GM19395 (cell line): ENCODE measurements at regions not wholly inside any gene's neighbourhood (a gene's known extent, or its start where the extent isn't known, plus 50 kb on each side); places are given as distances from the start of the nearest gene placed in this dataset.
A peak's percentile ranks its signal among the peaks of the same experiment; 100 is the strongest.

Experiments
- ATAC-seq: cut with Tn5 transposase; IDR thresholded peaks from one replicate; pipeline ENCODE4 v1.9.1; 2021; ENCODE audit warnings: mild to moderate bottlenecking, moderate library complexity; ENCODE audit not compliant: unreplicated experiment

- ATAC-seq, result no peak
These were observed 243.2 kb upstream of the ARID1B start for GRCh38 chr6:156533872-156534524.

GRCh38 chr6:156526081-156526480, 251.1 kb upstream of the ARID1B start:
- no peak for ATAC-seq

GRCh38 chr6:156525541-156525940, 251.6 kb upstream of the ARID1B start:
- no peak for ATAC-seq

- no peak for ATAC-seq
These were observed 257.2 kb upstream of the ARID1B start for GRCh38 chr6:156519940-156520339.

- ATAC-seq, result no peak
These were observed 260.1 kb upstream of the ARID1B start for GRCh38 chr6:156517088-156517487.

GRCh38 chr6:156515242-156515641, 261.9 kb upstream of the ARID1B start:
- no peak for ATAC-seq

- no peak for ATAC-seq
These were observed 263.7 kb upstream of the ARID1B start for GRCh38 chr6:156513504-156513903.

- no peak for ATAC-seq
These were observed 265.6 kb upstream of the ARID1B start for GRCh38 chr6:156511570-156511969.

- ATAC-seq, result no peak
These were observed 266.1 kb upstream of the ARID1B start for GRCh38 chr6:156511051-156511450.

- no peak for ATAC-seq
These were observed 266.9 kb upstream of the ARID1B start for GRCh38 chr6:156510242-156510641.

GRCh38 chr6:156509496-156509895, 267.7 kb upstream of the ARID1B start:
- ATAC-seq, result no peak

GRCh38 chr6:156508923-156509322, 268.3 kb upstream of the ARID1B start:
- ATAC-seq, result no peak

GRCh38 chr6:156508126-156508525, 269.1 kb upstream of the ARID1B start:
- ATAC-seq, result no peak

- no peak for ATAC-seq
These were observed 269.5 kb upstream of the ARID1B start for GRCh38 chr6:156507656-156508055.

GRCh38 chr6:156507106-156507505, 270.1 kb upstream of the ARID1B start:
- no peak for ATAC-seq

GRCh38 chr6:156502969-156503504, 274.1 kb upstream of the ARID1B start:
- no peak for ATAC-seq

- ATAC-seq, result no peak
These were observed 279.6 kb upstream of the ARID1B start for GRCh38 chr6:156497618-156498017.

GRCh38 chr6:156487877-156488276, 289.3 kb upstream of the ARID1B start:
- ATAC-seq, result no peak

- ATAC-seq, result no peak
These were observed 292.0 kb upstream of the ARID1B start for GRCh38 chr6:156485150-156485549.

GRCh38 chr6:156474507-156475120, 302.6 kb upstream of the ARID1B start:
- ATAC-seq, result peak; percentile 75

- ATAC-seq, result no peak
These were observed 306.2 kb upstream of the ARID1B start for GRCh38 chr6:156471000-156471399.

- peak; percentile 83 for ATAC-seq
These were observed 312.9 kb upstream of the ARID1B start for GRCh38 chr6:156464100-156464878.
